Ishikawa (cell line): ENCODE measurements at regions not wholly inside any gene's neighbourhood (a gene's known extent, or its start where the extent isn't known, plus 50 kb on each side); places are given as distances from the start of the nearest gene placed in this dataset.

Source experiments
- CEBPB ChIP-seq: IDR thresholded peaks from 2 replicates; pipeline ENCODE4 v1.6.1; 2012
- EP300 ChIP-seq: IDR thresholded peaks from 2 replicates; pipeline ENCODE4 v1.6.1; 2012; ENCODE audit warnings: borderline replicate concordance
- FOXM1 ChIP-seq: IDR thresholded peaks from 2 replicates; pipeline ENCODE4 v1.6.1; 2012; ENCODE audit warnings: low read depth, borderline replicate concordance
- RAD21 ChIP-seq: IDR thresholded peaks from 2 replicates; pipeline ENCODE4 v1.6.1; 2012; ENCODE audit warnings: low read depth
- TAF1 ChIP-seq: IDR thresholded peaks from 2 replicates; pipeline ENCODE4 v1.6.1; 2012; ENCODE audit warnings: low read depth, mild to moderate bottlenecking
- TEAD4 ChIP-seq: IDR thresholded peaks from 2 replicates; pipeline ENCODE4 v1.6.1; 2012

DNA sequence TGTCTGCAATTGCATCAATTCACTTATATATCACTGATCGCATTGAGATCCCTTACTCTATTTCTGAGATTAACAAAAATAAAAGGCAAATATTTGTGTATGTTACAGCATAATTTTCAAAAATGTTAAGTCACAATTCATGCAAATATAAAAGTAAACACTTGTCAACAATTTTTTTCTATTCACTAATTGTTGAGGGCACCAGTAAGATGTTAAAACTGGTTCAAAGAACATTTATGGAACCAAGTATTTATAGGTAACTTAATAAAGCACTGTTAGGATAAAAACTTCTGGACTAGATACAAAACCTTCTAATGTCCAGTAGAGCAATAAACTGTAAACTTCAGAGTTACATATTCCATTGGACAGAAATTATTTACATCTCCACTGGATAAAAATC lies 586.1 kb upstream of the AUTS2 start:
- TF ChIP-seq TEAD4: no peak
- no peak for TF ChIP-seq CEBPB
- TF ChIP-seq TAF1: no peak
- TF ChIP-seq RAD21: no peak
- TF ChIP-seq FOXM1: no peak
- no peak for TF ChIP-seq EP300
